ENCODE measurements at regions not wholly inside any gene's neighbourhood (a gene's known extent, or its start where the extent isn't known, plus 50 kb on each side); places are given as distances from the start of the nearest gene placed in this dataset.
"Not testable (repeated sequence)": the region's sequence is repeated elsewhere in the genome, so short reads cannot be mapped to it uniquely, and the experiment has no call there.

DNA sequence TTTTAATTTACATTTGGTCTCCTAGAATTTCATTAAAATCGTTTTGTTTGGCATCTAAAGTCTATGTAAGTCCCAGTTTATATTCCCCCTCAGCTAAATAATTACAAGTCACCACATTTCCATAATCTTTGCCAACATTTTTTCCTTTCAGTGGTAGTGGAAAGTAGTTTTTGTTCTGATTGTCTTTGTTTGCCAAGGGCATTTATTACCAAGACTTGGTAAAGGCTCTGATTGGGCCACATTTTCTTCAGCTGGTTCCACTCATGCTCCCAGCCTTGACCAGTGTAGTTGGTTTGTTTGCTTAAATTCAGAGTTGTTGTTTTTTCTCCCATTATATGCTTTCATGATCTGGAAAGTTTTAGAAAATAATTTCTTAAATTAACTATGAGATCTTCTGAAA lies 153.4 kb upstream of the MME start:
- Histone ChIP-seq H2AFZ (ENCODE audit: low read length) (peak overlapping the region; percentile 1), H4K20me1 (ENCODE audit: insufficient read depth, low read length) (no peaks in the 10 kb centered on the region), H3K4me3 (ENCODE audit: insufficient read depth, low read length) (no peak overlapping the region), H3K4me1 (ENCODE audit: insufficient read depth, low read length) (no peaks in the 10 kb centered on the region), H3K4me2 (ENCODE audit: insufficient read depth, low read length) (no peak overlapping the region), H3K9me3 (ENCODE audit: low read depth, low read length) (no peaks in the 10 kb centered on the region), H3K27ac (ENCODE audit: low read depth, low read length) (no peak overlapping the region), H3K79me2 (ENCODE audit: insufficient read depth, low read length) (no peaks in the 10 kb centered on the region), H3K36me3 (ENCODE audit: insufficient read depth, low read length) (no peaks in the 10 kb centered on the region), H3K27me3 (ENCODE audit: insufficient read depth, low read length) (no peaks in the 10 kb centered on the region)
- no peak for DNase-seq (ENCODE audit: insufficient read length, low spot score, missing footprints)
- TF ChIP-seq CTCF (IDR thresholded peaks at IDR 0.05; ENCODE audit: extremely low read depth, low read depth, low read length), result no peak

GRCh38 chr3:154921351-154921750 lies 158.8 kb upstream of the MME start:
- no peak overlapping the region for H3K4me2 ChIP-seq (ENCODE audit: insufficient read depth, low read length)
- no peaks in the 10 kb centered on the region for H3K27me3 ChIP-seq (ENCODE audit: insufficient read depth, low read length)
- H3K9me3 ChIP-seq (ENCODE audit: low read depth, low read length), result no peaks in the 10 kb centered on the region
- no peak overlapping the region for H3K27ac ChIP-seq (ENCODE audit: low read depth, low read length)
- H3K4me3 ChIP-seq (ENCODE audit: insufficient read depth, low read length), result no peak overlapping the region
- no peaks in the 10 kb centered on the region for H3K4me1 ChIP-seq (ENCODE audit: insufficient read depth, low read length)
- H3K36me3 ChIP-seq (ENCODE audit: insufficient read depth, low read length), result no peaks in the 10 kb centered on the region
- no peaks in the 10 kb centered on the region for H3K79me2 ChIP-seq (ENCODE audit: insufficient read depth, low read length)
- TF ChIP-seq CTCF (IDR thresholded peaks at IDR 0.05; ENCODE audit: extremely low read depth, low read depth, low read length), result no peak
- H2AFZ ChIP-seq (ENCODE audit: low read length), result no peak overlapping the region
- DNase-seq (ENCODE audit: insufficient read length, low spot score, missing footprints), result no peak
- H4K20me1 ChIP-seq (ENCODE audit: insufficient read depth, low read length), result no peaks in the 10 kb centered on the region

GRCh38 chr3:154919226-154919625 lies 160.9 kb upstream of the MME start:
- H3K27ac ChIP-seq (ENCODE audit: low read depth, low read length), result no peak overlapping the region
- no peaks in the 10 kb centered on the region for H3K79me2 ChIP-seq (ENCODE audit: insufficient read depth, low read length)
- no peak overlapping the region for H3K4me2 ChIP-seq (ENCODE audit: insufficient read depth, low read length)
- H3K27me3 ChIP-seq (ENCODE audit: insufficient read depth, low read length), result no peaks in the 10 kb centered on the region
- no peak for DNase-seq (ENCODE audit: insufficient read length, low spot score, missing footprints)
- no peaks in the 10 kb centered on the region for H3K9me3 ChIP-seq (ENCODE audit: low read depth, low read length)
- no peak for TF ChIP-seq CTCF (IDR thresholded peaks at IDR 0.05; ENCODE audit: extremely low read depth, low read depth, low read length)
- no peaks in the 10 kb centered on the region for H4K20me1 ChIP-seq (ENCODE audit: insufficient read depth, low read length)
- no peak overlapping the region for H2AFZ ChIP-seq (ENCODE audit: low read length)
- no peaks in the 10 kb centered on the region for H3K36me3 ChIP-seq (ENCODE audit: insufficient read depth, low read length)
- H3K4me3 ChIP-seq (ENCODE audit: insufficient read depth, low read length), result no peak overlapping the region
- no peaks in the 10 kb centered on the region for H3K4me1 ChIP-seq (ENCODE audit: insufficient read depth, low read length)

- peak; percentile 56 for TF ChIP-seq CTCF (IDR thresholded peaks at IDR 0.05; ENCODE audit: extremely low read depth, low read depth, low read length)
- H3K4me2 ChIP-seq (ENCODE audit: insufficient read depth, low read length), result no peak overlapping the region
- no peaks in the 10 kb centered on the region for H3K79me2 ChIP-seq (ENCODE audit: insufficient read depth, low read length)
- no peak overlapping the region for H3K4me3 ChIP-seq (ENCODE audit: insufficient read depth, low read length)
- H3K4me1 ChIP-seq (ENCODE audit: insufficient read depth, low read length), result peaks cover 4% of the 10 kb centered on the region
- H2AFZ ChIP-seq (ENCODE audit: low read length), result peak overlapping the region; percentile 60
- H4K20me1 ChIP-seq (ENCODE audit: insufficient read depth, low read length), result no peaks in the 10 kb centered on the region
- peak; percentile 44 for DNase-seq (ENCODE audit: insufficient read length, low spot score, missing footprints)
- no peaks in the 10 kb centered on the region for H3K9me3 ChIP-seq (ENCODE audit: low read depth, low read length)
- no peaks in the 10 kb centered on the region for H3K27me3 ChIP-seq (ENCODE audit: insufficient read depth, low read length)
- no peak overlapping the region for H3K27ac ChIP-seq (ENCODE audit: low read depth, low read length)
- H3K36me3 ChIP-seq (ENCODE audit: insufficient read depth, low read length), result no peaks in the 10 kb centered on the region
Measured at GRCh38 chr3:154904328-154904727, 175.8 kb upstream of the MME start.

- H3K79me2 ChIP-seq (ENCODE audit: insufficient read depth, low read length); H3K4me3 ChIP-seq (ENCODE audit: insufficient read depth, low read length); H3K4me1 ChIP-seq (ENCODE audit: insufficient read depth, low read length); H3K9me3 ChIP-seq (ENCODE audit: low read depth, low read length); H4K20me1 ChIP-seq (ENCODE audit: insufficient read depth, low read length); DNase-seq (ENCODE audit: insufficient read length, low spot score, missing footprints); H3K4me2 ChIP-seq (ENCODE audit: insufficient read depth, low read length); H3K27ac ChIP-seq (ENCODE audit: low read depth, low read length); H3K36me3 ChIP-seq (ENCODE audit: insufficient read depth, low read length); H2AFZ ChIP-seq (ENCODE audit: low read length); H3K27me3 ChIP-seq (ENCODE audit: insufficient read depth, low read length): not testable (repeated sequence)
Measured at GRCh38 chr3:154902495-154902894, 177.6 kb upstream of the MME start.
